HG02588 (cell line): ENCODE measurements at regions not wholly inside any gene's neighbourhood (a gene's known extent, or its start where the extent isn't known, plus 50 kb on each side); places are given as distances from the start of the nearest gene placed in this dataset.
"Not testable (repeated sequence)": the region's sequence is repeated elsewhere in the genome, so short reads cannot be mapped to it uniquely, and the experiment has no call there.

Source experiments
- ATAC-seq: cut with Tn5 transposase; IDR thresholded peaks from one replicate; pipeline ENCODE4 v1.9.1; 2021; ENCODE audit warnings: mild to moderate bottlenecking, moderate library complexity; ENCODE audit not compliant: unreplicated experiment

GRCh38 chr2:166744117-166744516, 144.2 kb upstream of the XIRP2 start:
- not testable (repeated sequence) for ATAC-seq

GRCh38 chr2:166743482-166743881, 144.8 kb upstream of the XIRP2 start:
- ATAC-seq = not testable (repeated sequence)

- ATAC-seq = peak; percentile 96
These were observed 161.2 kb upstream of the XIRP2 start for GRCh38 chr2:166727095-166727494.

- no peak for ATAC-seq
These were observed 162.1 kb upstream of the XIRP2 start for GRCh38 chr2:166725927-166726924.

- ATAC-seq = no peak
These were observed 171.3 kb upstream of the XIRP2 start for GRCh38 chr2:166716968-166717367.

- no peak for ATAC-seq
These were observed 188.2 kb upstream of the XIRP2 start for GRCh38 chr2:166700079-166700478.

GRCh38 chr2:166695154-166695553, 193.1 kb upstream of the XIRP2 start:
- ATAC-seq = no peak

GRCh38 chr2:166686057-166686456, 192.0 kb upstream of the SCN7A start:
- not testable (repeated sequence) for ATAC-seq

- no peak for ATAC-seq
These were observed 183.9 kb upstream of the SCN7A start for GRCh38 chr2:166677996-166678395.

- no peak for ATAC-seq
These were observed 182.7 kb upstream of the SCN7A start for GRCh38 chr2:166676716-166677115.

- ATAC-seq = no peak
These were observed 181.5 kb upstream of the SCN7A start for GRCh38 chr2:166675553-166675952.

GRCh38 chr2:166673986-166674385, 179.9 kb upstream of the SCN7A start:
- ATAC-seq = no peak

- ATAC-seq = no peak
These were observed 177.8 kb upstream of the SCN7A start for GRCh38 chr2:166671801-166672200.

GRCh38 chr2:166671235-166671634, 177.2 kb upstream of the SCN7A start:
- no peak for ATAC-seq

GRCh38 chr2:166665991-166666940, 172.2 kb upstream of the SCN7A start:
- ATAC-seq = no peak

- ATAC-seq = no peak
These were observed 167.8 kb upstream of the SCN7A start for GRCh38 chr2:166661824-166662223.

GRCh38 chr2:166661391-166661790, 167.3 kb upstream of the SCN7A start:
- ATAC-seq = no peak

- ATAC-seq = no peak
These were observed 164.9 kb upstream of the SCN7A start for GRCh38 chr2:166658901-166659300.

GRCh38 chr2:166653185-166653813, 159.2 kb upstream of the SCN7A start:
- ATAC-seq = no peak

GRCh38 chr2:166651991-166652390, 157.9 kb upstream of the SCN7A start:
- no peak for ATAC-seq
